GM20000 (cell line): ENCODE measurements at regions not wholly inside any gene's neighbourhood (a gene's known extent, or its start where the extent isn't known, plus 50 kb on each side); places are given as distances from the start of the nearest gene placed in this dataset.
A peak's percentile ranks its signal among the peaks of the same experiment; 100 is the strongest.

ENCODE experiments used
- DNase-seq: peaks from one replicate; pipeline ENCODE4 v3.0.0; 2012; ENCODE audit warnings: low spot score
- CTCF ChIP-seq: IDR thresholded peaks from 2 replicates; pipeline ENCODE4 v1.5.1; 2012; ENCODE audit warnings: mild to moderate bottlenecking, control low read depth; ENCODE audit errors: extremely low read depth, missing control alignments

GRCh38 chr17:72474243-72474642, 353.4 kb downstream of the SOX9 start:
- no peak for TF ChIP-seq CTCF
- no peak for DNase-seq

GRCh38 chr17:72474719-72475477, 354.1 kb downstream of the SOX9 start:
- no peak for DNase-seq
- TF ChIP-seq CTCF: no peak

GRCh38 chr17:72476134-72476533, 355.3 kb downstream of the SOX9 start:
- no peak for DNase-seq
- TF ChIP-seq CTCF: no peak

GRCh38 chr17:72476575-72476986, 355.8 kb downstream of the SOX9 start:
- DNase-seq: no peak
- no peak for TF ChIP-seq CTCF

- no peak for TF ChIP-seq CTCF
- no peak for DNase-seq
Measured at GRCh38 chr17:72477491-72477890, 356.7 kb downstream of the SOX9 start.

GRCh38 chr17:72479113-72479512, 358.3 kb downstream of the SOX9 start:
- peak; percentile 27 for DNase-seq
- peak; percentile 27 for TF ChIP-seq CTCF

- DNase-seq: no peak
- TF ChIP-seq CTCF: no peak
Measured at GRCh38 chr17:72481572-72481971, 360.8 kb downstream of the SOX9 start.
